Erythroblast (primary cell): ENCODE measurements at regions not wholly inside any gene's neighbourhood (a gene's known extent, or its start where the extent isn't known, plus 50 kb on each side); places are given as distances from the start of the nearest gene placed in this dataset.
"Not testable (repeated sequence)": the region's sequence is repeated elsewhere in the genome, so short reads cannot be mapped to it uniquely, and the experiment has no call there.

Source experiments
- DNase-seq, 2 experiments: peaks; one replicate each; lab custom pipeline; 2025; lab: John Stamatoyannopoulos, UW
- GATA1 ChIP-seq: IDR thresholded peaks from 2 replicates; pipeline ENCODE4 v1.6.1; 2011; ENCODE audit warnings: low read depth, mild to moderate bottlenecking, control low read depth, low read length, moderate library complexity
- POLR2A ChIP-seq: IDR thresholded peaks from 2 replicates; pipeline ENCODE4 v1.6.1; 2011; ENCODE audit warnings: mild to moderate bottlenecking, low read length

- no peak for DNase-seq
- TF ChIP-seq GATA1 (no peak), POLR2A (no peak)
Measured at GRCh38 chr16:16971042-16971441, 499.7 kb downstream of the XYLT1 start.

GRCh38 chr16:16972831-16973230 is 497.9 kb downstream of the XYLT1 start:
- TF ChIP-seq GATA1: no peak
- TF ChIP-seq POLR2A: no peak
- no peak for DNase-seq

- TF ChIP-seq GATA1: no peak
- TF ChIP-seq POLR2A: no peak
- no peak for DNase-seq
Measured at GRCh38 chr16:16973707-16974591, 496.8 kb downstream of the XYLT1 start.

GRCh38 chr16:16982614-16983013 is 488.1 kb downstream of the XYLT1 start:
- DNase-seq: no peak
- TF ChIP-seq GATA1 (no peak), POLR2A (no peak)

GRCh38 chr16:16983582-16983981 is 487.2 kb downstream of the XYLT1 start:
- no peak for DNase-seq
- TF ChIP-seq POLR2A (no peak), GATA1 (no peak)

- not testable (repeated sequence) for DNase-seq
Measured at GRCh38 chr16:16984091-16984490, 486.7 kb downstream of the XYLT1 start.

- TF ChIP-seq POLR2A (no peak), GATA1 (no peak)
- DNase-seq: no peak
Measured at GRCh38 chr16:16985707-16986106, 485.1 kb downstream of the XYLT1 start.

GRCh38 chr16:16988963-16989362 is 481.8 kb downstream of the XYLT1 start:
- DNase-seq: no peak
- TF ChIP-seq POLR2A (no peak), GATA1 (no peak)

- DNase-seq: no peak
- TF ChIP-seq GATA1 (no peak), POLR2A (no peak)
Measured at GRCh38 chr16:16989368-16989767, 481.4 kb downstream of the XYLT1 start.

GRCh38 chr16:16991711-16992110 is 479.0 kb downstream of the XYLT1 start:
- DNase-seq: no peak
- TF ChIP-seq GATA1 (no peak), POLR2A (no peak)

- DNase-seq: no peak
- no peak for TF ChIP-seq GATA1
- no peak for TF ChIP-seq POLR2A
Measured at GRCh38 chr16:16992975-16993765, 477.6 kb downstream of the XYLT1 start.

- TF ChIP-seq GATA1: no peak
- no peak for TF ChIP-seq POLR2A
- DNase-seq: no peak
Measured at GRCh38 chr16:16994831-16995230, 475.9 kb downstream of the XYLT1 start.

- TF ChIP-seq GATA1 (no peak), POLR2A (no peak)
Measured at GRCh38 chr16:16996827-16997226, 473.9 kb downstream of the XYLT1 start.

GRCh38 chr16:16997349-16997748 is 473.4 kb downstream of the XYLT1 start:
- no peak for TF ChIP-seq GATA1
- no peak for TF ChIP-seq POLR2A
- no peak for DNase-seq

More at GRCh38 chr16:16996827-16997226, 473.9 kb downstream of the XYLT1 start:
- no peak for DNase-seq
